Uterus (tissue), 2 donors: ENCODE measurements at regions not wholly inside any gene's neighbourhood (a gene's known extent, or its start where the extent isn't known, plus 50 kb on each side); places are given as distances from the start of the nearest gene placed in this dataset.

Experiments
- CTCF ChIP-seq, 4 experiments: fragments of 200-600 bp in 2 of 4; fragments of 450-650 bp in 2 of 4; sonication (generic) in 2 of 4; IDR thresholded peaks; one replicate each; pipeline ENCODE4 v1.5.1; 2016 to 2019; ENCODE audit warnings: antibody characterized with exemption in 4 of 4, mild to moderate bottlenecking in 2 of 4, moderate library complexity in 1 of 4
- POLR2A ChIP-seq, 2 donors: fragments of 450-650 bp; IDR thresholded peaks; one replicate each; pipeline ENCODE4 v1.6.1; 2016; ENCODE audit warnings: antibody characterized with exemption in 2 of 2, mild to moderate bottlenecking in 1 of 2, moderate library complexity in 1 of 2

DNA sequence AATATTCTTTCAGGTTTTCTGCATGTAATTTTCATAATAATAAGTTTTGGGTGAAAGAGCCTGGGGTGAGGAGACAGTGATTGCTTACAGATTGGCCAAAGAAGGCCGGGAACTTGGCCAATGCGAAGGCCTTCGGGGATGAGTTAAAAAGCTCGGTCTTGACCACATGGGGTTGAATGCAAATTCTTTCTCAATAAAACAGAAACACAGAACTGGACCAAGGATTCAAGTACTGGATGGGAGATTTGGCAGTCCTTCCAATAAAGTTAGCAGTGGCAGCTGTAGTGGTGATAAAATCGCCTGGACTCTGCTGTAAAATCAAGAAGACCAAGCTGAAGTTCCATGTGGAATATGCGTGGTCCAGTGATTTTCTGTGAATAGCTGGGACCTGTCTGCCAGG is 282.2 kb upstream of the KLF3 start:
- TF ChIP-seq CTCF (IDR thresholded peaks at IDR 0.05) (no peak), POLR2A (IDR thresholded peaks at IDR 0.05) (no peak)
